ENCODE measurements at regions not wholly inside any gene's neighbourhood (a gene's known extent, or its start where the extent isn't known, plus 50 kb on each side); places are given as distances from the start of the nearest gene placed in this dataset.

GRCh38 chr13:106284358-106284757 is 251.1 kb downstream of the EFNB2 start:
- no peak for TF ChIP-seq CTCF (IDR thresholded peaks at IDR 0.05; ENCODE audit: control insufficient read depth, extremely low read depth, insufficient read depth)
- DNase-seq (ENCODE audit: low read depth) = peak; percentile 59
- H3K4me3 ChIP-seq (ENCODE audit: low read depth, low read length) = no peak overlapping the region

GRCh38 chr13:106281426-106281825 is 254.0 kb downstream of the EFNB2 start:
- DNase-seq (ENCODE audit: low read depth) = no peak
- no peak for TF ChIP-seq CTCF (IDR thresholded peaks at IDR 0.05; ENCODE audit: control insufficient read depth, extremely low read depth, insufficient read depth)
- no peak overlapping the region for H3K4me3 ChIP-seq (ENCODE audit: low read depth, low read length)

GRCh38 chr13:106277484-106278154 is 257.8 kb downstream of the EFNB2 start:
- no peak for TF ChIP-seq CTCF (IDR thresholded peaks at IDR 0.05; ENCODE audit: control insufficient read depth, extremely low read depth, insufficient read depth)
- no peak overlapping the region for H3K4me3 ChIP-seq (ENCODE audit: low read depth, low read length)

GRCh38 chr13:106276876-106277275 is 258.6 kb downstream of the EFNB2 start:
- no peak for TF ChIP-seq CTCF (IDR thresholded peaks at IDR 0.05; ENCODE audit: control insufficient read depth, extremely low read depth, insufficient read depth)
- H3K4me3 ChIP-seq (ENCODE audit: low read depth, low read length) = no peak overlapping the region
- DNase-seq (ENCODE audit: low read depth) = no peak

More at GRCh38 chr13:106277484-106278154, 257.8 kb downstream of the EFNB2 start:
- no peak for DNase-seq (ENCODE audit: low read depth)

- no peak overlapping the region for H3K4me3 ChIP-seq (ENCODE audit: low read depth, low read length)
- no peak for DNase-seq (ENCODE audit: low read depth)
- no peak for TF ChIP-seq CTCF (IDR thresholded peaks at IDR 0.05; ENCODE audit: control insufficient read depth, extremely low read depth, insufficient read depth)
Measured at GRCh38 chr13:106275446-106276032, 259.9 kb downstream of the EFNB2 start.

- H3K4me3 ChIP-seq (ENCODE audit: low read depth, low read length) = no peak overlapping the region
Measured at GRCh38 chr13:106274551-106275203, 260.8 kb downstream of the EFNB2 start.

More at GRCh38 chr13:106274551-106275203, 260.8 kb downstream of the EFNB2 start:
- TF ChIP-seq CTCF (IDR thresholded peaks at IDR 0.05; ENCODE audit: control insufficient read depth, extremely low read depth, insufficient read depth) = no peak
- no peak for DNase-seq (ENCODE audit: low read depth)

All from LNCaP clone FGC (cell line).